Bone marrow (tissue), 2 donors: ENCODE measurements at regions not wholly inside any gene's neighbourhood (a gene's known extent, or its start where the extent isn't known, plus 50 kb on each side); places are given as distances from the start of the nearest gene placed in this dataset.
A peak's percentile ranks its signal among the peaks of the same experiment; 100 is the strongest.

Source experiments
- DNase-seq, 2 donors: peaks; one replicate each; lab custom pipeline; 2025; lab: John Stamatoyannopoulos, UW

- DNase-seq = no peak
These were observed 364.7 kb upstream of the CD180 start for GRCh38 chr5:67561151-67561932.

DNA sequence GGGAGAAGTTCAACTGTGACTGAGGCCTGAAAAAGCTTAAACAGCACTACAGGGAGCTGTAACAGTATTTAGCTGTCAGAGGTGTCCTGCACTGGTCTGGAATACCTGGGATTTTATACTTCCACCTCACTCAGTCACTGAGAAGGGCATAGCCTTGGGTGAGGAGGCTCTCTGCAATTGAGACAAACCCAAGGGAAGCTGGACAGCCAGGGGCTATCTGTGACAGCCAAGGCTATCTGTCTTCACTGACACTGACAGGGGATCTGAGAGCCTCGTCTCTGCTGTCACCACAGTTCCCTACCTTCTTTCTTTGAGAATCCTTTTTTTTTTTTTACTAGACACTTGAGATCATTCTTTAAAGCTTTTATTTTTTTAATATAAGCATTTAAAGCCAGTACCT lies 356.2 kb upstream of the CD180 start:
- DNase-seq = no peak

DNA sequence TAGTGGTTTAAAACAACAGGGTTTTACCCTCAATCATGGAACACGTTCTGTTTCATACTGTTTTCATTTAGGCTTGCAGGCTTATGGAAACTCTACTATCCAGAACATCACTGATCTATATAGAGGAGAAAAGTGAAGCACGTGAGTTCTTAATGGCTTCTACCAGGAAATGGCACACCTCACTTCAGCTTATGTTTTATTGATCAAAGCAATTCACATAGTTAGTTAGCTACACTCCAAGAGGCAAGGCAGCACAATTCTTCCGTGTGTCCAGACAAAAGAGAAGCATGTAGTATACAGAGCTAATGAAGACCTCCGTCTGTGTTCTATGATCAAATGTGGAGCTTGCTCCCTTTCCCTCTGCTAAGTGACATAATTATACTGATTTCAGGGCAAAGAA lies 353.3 kb upstream of the CD180 start:
- no peak for DNase-seq

GRCh38 chr5:67549296-67549618 lies 352.7 kb upstream of the CD180 start:
- DNase-seq = no peak

- DNase-seq = no peak
These were observed 352.1 kb upstream of the CD180 start for GRCh38 chr5:67548520-67549295.

GRCh38 chr5:67547682-67548081 lies 351.1 kb upstream of the CD180 start:
- DNase-seq = no peak

GRCh38 chr5:67544942-67545341 lies 348.3 kb upstream of the CD180 start:
- DNase-seq = peak in 1 of 2 donors; percentile 12

- DNase-seq = no peak
These were observed 347.2 kb upstream of the CD180 start for GRCh38 chr5:67543720-67544270.

GRCh38 chr5:67542479-67542878 lies 345.9 kb upstream of the CD180 start:
- DNase-seq = peak in 1 of 2 donors; percentile 43

DNA sequence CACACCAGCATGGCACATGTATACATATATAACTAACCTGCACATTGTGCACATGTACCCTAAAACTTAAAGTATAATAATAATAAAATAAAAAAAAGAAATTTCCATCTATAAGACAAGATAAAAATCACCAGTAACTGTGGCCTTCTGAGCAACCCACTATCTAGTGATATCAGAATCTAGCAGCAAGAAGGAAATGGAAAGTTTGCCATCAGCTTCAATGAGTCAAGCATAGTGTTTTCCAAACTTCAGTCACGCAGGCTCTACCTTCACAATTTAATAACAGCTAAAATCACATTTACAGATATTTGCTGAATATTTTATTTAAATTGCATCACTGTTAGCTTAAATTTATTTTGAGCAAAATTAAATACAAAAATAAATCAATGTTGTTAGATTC lies 345.3 kb upstream of the CD180 start:
- DNase-seq = no peak

- DNase-seq = no peak
These were observed 342.4 kb upstream of the CD180 start for GRCh38 chr5:67538855-67539506.

- peak in 1 of 2 donors; percentile 48 for DNase-seq
These were observed 341.0 kb upstream of the CD180 start for GRCh38 chr5:67537439-67538148.

DNA sequence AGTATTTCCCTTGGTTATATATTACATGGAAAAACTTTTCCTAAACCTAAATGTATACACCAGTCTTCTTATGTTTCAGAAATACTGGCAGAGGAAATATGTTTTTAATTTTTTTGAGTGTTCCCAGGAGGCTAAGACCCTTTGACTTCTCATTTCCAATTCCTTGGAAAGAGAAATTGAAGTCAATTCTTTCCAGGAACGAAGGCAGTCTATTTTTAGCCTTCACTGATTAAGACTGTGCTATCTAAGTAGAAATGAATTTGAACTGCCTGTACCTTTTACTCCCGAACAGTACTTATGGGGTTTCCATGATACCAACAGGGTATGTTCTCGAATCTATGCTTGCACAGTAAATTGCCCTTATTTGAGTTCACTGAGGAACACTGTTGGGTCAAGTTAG lies 340.3 kb upstream of the CD180 start:
- DNase-seq = no peak

DNA sequence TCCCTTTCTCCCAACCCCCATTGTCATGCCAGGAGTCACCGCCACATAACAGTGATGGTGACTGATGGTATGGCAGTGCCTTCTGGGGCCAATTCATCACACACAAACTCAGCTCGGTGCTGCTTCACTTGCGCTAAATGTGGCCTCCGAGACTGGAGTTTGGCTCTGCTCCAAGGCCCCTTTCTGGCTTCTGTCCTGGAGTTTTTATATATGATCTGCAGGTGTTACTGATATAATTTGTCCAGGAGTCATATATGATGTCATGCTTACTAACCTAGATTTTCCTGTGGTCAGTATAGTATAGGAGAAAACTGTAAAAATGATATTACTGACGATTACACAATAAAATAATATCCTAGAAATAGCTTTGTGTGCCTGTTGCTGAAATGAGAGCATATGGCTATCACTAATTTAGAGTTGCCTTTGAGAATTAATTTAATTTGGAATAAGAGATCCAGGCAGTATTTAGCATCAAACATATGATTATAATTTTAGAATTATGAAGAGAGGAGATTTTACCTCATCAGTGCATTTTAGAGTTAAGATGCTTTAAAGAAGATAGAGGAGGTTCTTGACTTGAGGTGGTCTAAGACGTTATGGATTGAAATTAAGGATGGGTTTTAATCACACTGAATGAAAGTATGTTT lies 334.1 kb upstream of the CD180 start:
- DNase-seq = no peak

DNA sequence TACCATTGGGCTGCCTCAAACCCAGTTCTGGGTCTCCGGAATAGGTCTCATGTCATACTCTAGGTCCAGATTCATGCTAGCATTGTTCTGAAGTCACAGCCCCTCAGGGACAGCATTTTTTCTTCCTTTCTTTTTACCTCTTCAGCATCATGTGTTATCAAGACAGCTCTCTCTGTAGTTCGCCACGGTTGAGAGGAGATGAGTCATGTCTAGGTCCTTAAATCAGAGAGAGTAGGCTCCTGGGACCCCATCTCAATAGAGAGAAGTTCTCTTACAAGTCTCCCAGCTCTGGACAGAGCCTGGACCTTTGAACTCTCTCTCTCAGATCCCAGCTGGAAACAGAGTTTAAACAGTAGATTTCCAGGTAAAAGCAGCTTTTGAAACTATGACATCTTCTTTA lies 332.4 kb upstream of the CD180 start:
- no peak for DNase-seq

DNA sequence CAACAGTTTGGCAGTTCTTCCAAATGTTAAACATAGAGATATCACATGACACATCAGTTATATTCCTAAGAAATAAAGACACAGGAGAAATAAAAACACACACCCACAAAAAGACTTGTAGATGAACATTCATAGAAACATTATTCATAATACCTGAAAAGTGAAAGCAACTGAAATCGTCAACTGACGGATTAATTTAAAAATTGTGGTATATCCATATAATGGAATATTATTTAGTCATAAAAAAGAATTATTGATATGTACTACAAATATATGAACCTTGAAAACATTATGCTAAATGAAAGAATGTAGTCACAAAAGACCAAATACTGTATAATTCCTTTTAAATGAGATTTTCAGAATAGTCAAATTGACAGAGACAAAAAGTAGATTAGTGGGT lies 330.2 kb upstream of the CD180 start:
- DNase-seq = no peak

- DNase-seq = no peak
These were observed 323.7 kb upstream of the CD180 start for GRCh38 chr5:67520161-67520908.

DNA sequence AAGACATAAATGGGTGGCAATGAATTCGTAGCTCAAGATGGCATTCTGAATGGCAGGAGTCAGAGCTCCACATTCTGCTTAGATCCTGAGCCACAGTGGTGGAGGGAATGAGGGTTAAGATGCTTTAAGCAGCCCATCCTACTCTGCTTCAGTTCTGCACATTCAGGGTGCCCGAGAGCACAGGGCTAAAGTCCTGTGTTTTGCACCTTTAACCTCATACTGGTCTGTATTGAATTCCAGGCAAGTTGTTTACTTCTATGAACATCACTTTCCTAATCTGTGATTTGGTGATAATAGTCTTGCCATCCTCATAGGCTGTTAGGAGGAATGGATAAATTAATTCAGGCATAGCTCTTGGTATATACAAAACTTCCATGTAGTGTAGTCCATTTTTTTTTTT lies 321.6 kb upstream of the CD180 start:
- no peak for DNase-seq

DNA sequence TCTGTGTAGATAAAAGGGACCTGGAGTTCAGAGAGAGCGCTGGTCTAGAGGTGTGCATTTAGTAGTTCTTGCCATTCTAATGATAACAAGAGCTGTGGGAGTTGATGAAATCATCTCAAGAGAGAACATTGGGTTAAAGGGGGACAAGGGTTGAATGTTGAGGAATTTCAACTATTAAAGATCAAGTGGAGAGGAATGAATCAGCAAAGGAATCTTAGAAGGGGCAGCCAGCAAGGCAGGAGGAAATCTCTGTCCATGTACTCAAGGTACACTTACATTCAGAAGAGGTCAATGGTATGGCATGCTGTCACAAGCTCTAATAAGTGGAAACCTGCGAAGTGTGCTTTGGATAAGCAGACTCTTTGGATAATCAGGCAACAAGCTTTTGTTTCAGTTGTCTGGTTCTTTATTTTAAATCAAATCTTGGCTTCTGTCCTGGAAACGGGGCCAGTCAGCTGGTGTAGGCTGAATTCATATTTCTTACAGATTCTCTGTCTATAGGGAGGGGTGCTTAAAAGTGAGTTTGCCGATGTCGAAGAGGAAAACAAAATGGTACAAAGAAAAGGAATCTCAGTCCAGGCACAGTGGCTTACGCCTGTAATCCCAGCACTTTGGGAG lies 320.5 kb upstream of the CD180 start:
- DNase-seq = no peak

- DNase-seq = no peak
These were observed 319.2 kb upstream of the CD180 start for GRCh38 chr5:67515762-67516161.
